C4-2B (cell line): ENCODE measurements at regions not wholly inside any gene's neighbourhood (a gene's known extent, or its start where the extent isn't known, plus 50 kb on each side); places are given as distances from the start of the nearest gene placed in this dataset.

Source experiments
- H3K27ac ChIP-seq: fragments of 450-650 bp; 2 replicates; pipeline ENCODE4 v1.5.1; 2017
- CTCF ChIP-seq: fragments of 450-650 bp; conservative IDR thresholded peaks from 2 replicates; pipeline ENCODE4 v1.5.1; 2017; ENCODE audit warnings: mild to moderate bottlenecking
- ZFX ChIP-seq: fragments of 450-650 bp; IDR thresholded peaks from 2 replicates; pipeline ENCODE4 v1.6.1; 2017

- TF ChIP-seq CTCF (no peak), ZFX (no peak)
- H3K27ac ChIP-seq = no peak overlapping the region
Observed at GRCh38 chr3:162332344-162332743, 835.7 kb downstream of the OTOL1 start.

- no peak for TF ChIP-seq CTCF
- TF ChIP-seq ZFX = no peak
- H3K27ac ChIP-seq = no peak overlapping the region
Observed at GRCh38 chr3:162334537-162334936, 837.9 kb downstream of the OTOL1 start.

GRCh38 chr3:162337630-162338029, 841.0 kb downstream of the OTOL1 start:
- TF ChIP-seq ZFX (no peak), CTCF (no peak)

GRCh38 chr3:162338514-162338913, 841.9 kb downstream of the OTOL1 start:
- TF ChIP-seq CTCF = no peak
- no peak for TF ChIP-seq ZFX
- H3K27ac ChIP-seq = no peak overlapping the region

More at GRCh38 chr3:162337630-162338029, 841.0 kb downstream of the OTOL1 start:
- no peak overlapping the region for H3K27ac ChIP-seq

GRCh38 chr3:162348912-162349311, 852.3 kb downstream of the OTOL1 start:
- TF ChIP-seq CTCF (no peak), ZFX (no peak)
- no peak overlapping the region for H3K27ac ChIP-seq

GRCh38 chr3:162353414-162353813, 856.8 kb downstream of the OTOL1 start:
- no peak for TF ChIP-seq CTCF
- no peak for TF ChIP-seq ZFX
- no peak overlapping the region for H3K27ac ChIP-seq

- TF ChIP-seq ZFX = no peak
- TF ChIP-seq CTCF = no peak
Observed at GRCh38 chr3:162354356-162354755, 857.7 kb downstream of the OTOL1 start.

More at GRCh38 chr3:162354356-162354755, 857.7 kb downstream of the OTOL1 start:
- H3K27ac ChIP-seq = no peak overlapping the region
